ENCODE measurements at regions not wholly inside any gene's neighbourhood (a gene's known extent, or its start where the extent isn't known, plus 50 kb on each side); places are given as distances from the start of the nearest gene placed in this dataset.

GRCh38 chr4:79206660-79207059 lies 119.2 kb downstream of the NAA11 start:
- Mint-ChIP-seq H3K9me3 (peaks cover 10% of the 10 kb centered on the region), H3K4me1 (ENCODE audit: unreplicated experiment) (peaks cover 7% of the 10 kb centered on the region), H3K27ac (no peak overlapping the region), H3K4me3 (no peak overlapping the region), H3K36me3 (no peaks in the 10 kb centered on the region), H3K27me3 (no peaks in the 10 kb centered on the region)
- DNase-seq (ENCODE audit: extremely low spot score, unreplicated experiment) = no peak
- no peak for TF ChIP-seq CTCF (conservative IDR thresholded peaks at IDR 0.05)

- Mint-ChIP-seq H3K4me1 (ENCODE audit: unreplicated experiment) (peaks cover 3% of the 10 kb centered on the region), H3K27ac (no peak overlapping the region), H3K27me3 (no peaks in the 10 kb centered on the region), H3K4me3 (no peak overlapping the region), H3K9me3 (peaks cover 8% of the 10 kb centered on the region), H3K36me3 (no peaks in the 10 kb centered on the region)
- no peak for TF ChIP-seq CTCF (conservative IDR thresholded peaks at IDR 0.05)
- DNase-seq (ENCODE audit: extremely low spot score, unreplicated experiment) = no peak
These were observed 120.7 kb downstream of the NAA11 start for GRCh38 chr4:79205121-79205520.

- DNase-seq (ENCODE audit: extremely low spot score, unreplicated experiment) = no peak
- no peaks in the 10 kb centered on the region for H3K27me3 Mint-ChIP-seq
- peaks cover 4% of the 10 kb centered on the region for H3K9me3 Mint-ChIP-seq
- no peak overlapping the region for H3K4me3 Mint-ChIP-seq
- H3K36me3 Mint-ChIP-seq = no peaks in the 10 kb centered on the region
- TF ChIP-seq CTCF (conservative IDR thresholded peaks at IDR 0.05) = no peak
- no peak overlapping the region for H3K27ac Mint-ChIP-seq
- peaks cover 6% of the 10 kb centered on the region for H3K4me1 Mint-ChIP-seq (ENCODE audit: unreplicated experiment)
These were observed 123.9 kb downstream of the NAA11 start for GRCh38 chr4:79201971-79202370.

- Mint-ChIP-seq H3K9me3 (no peaks in the 10 kb centered on the region), H3K36me3 (no peaks in the 10 kb centered on the region), H3K4me3 (no peak overlapping the region), H3K27ac (no peak overlapping the region), H3K27me3 (no peaks in the 10 kb centered on the region), H3K4me1 (ENCODE audit: unreplicated experiment) (peaks cover 6% of the 10 kb centered on the region)
- DNase-seq (ENCODE audit: extremely low spot score, unreplicated experiment) = no peak
- no peak for TF ChIP-seq CTCF (conservative IDR thresholded peaks at IDR 0.05)
These were observed 126.1 kb downstream of the NAA11 start for GRCh38 chr4:79199743-79200142.

GRCh38 chr4:79198951-79199587 lies 126.8 kb downstream of the NAA11 start:
- no peak for DNase-seq (ENCODE audit: extremely low spot score, unreplicated experiment)
- peaks cover 6% of the 10 kb centered on the region for H3K4me1 Mint-ChIP-seq (ENCODE audit: unreplicated experiment)
- H3K27ac Mint-ChIP-seq = no peak overlapping the region
- no peaks in the 10 kb centered on the region for H3K27me3 Mint-ChIP-seq
- no peaks in the 10 kb centered on the region for H3K9me3 Mint-ChIP-seq
- no peaks in the 10 kb centered on the region for H3K36me3 Mint-ChIP-seq
- TF ChIP-seq CTCF (conservative IDR thresholded peaks at IDR 0.05) = no peak
- no peak overlapping the region for H3K4me3 Mint-ChIP-seq
